Endothelial cell of umbilical vein (primary cell): ENCODE measurements at regions not wholly inside any gene's neighbourhood (a gene's known extent, or its start where the extent isn't known, plus 50 kb on each side); places are given as distances from the start of the nearest gene placed in this dataset.

Experiments used
- BruUV-seq: library from RNA; stranded (reverse); fragments of 400-500 nt; replicated peaks from 2 replicates; lab custom pipeline; 2021; lab: Mats Ljungman, UMichigan
- CTCF ChIA-PET: fragments of 300-600, 350-600 bp; sonication (Branson Sonifier 250); formaldehyde crosslinking; loops from one replicate; lab custom pipeline; 2021; ENCODE audit warnings: antibody characterized with exemption, inconsistent platforms; lab: Charles Lee
- POLR2A ChIA-PET: fragments of 300-600, 350-600 bp; sonication (Branson Sonifier 250); formaldehyde crosslinking; loops from one replicate; lab custom pipeline; 2021; ENCODE audit warnings: antibody characterized with exemption, inconsistent platforms; lab: Charles Lee
- DNase-seq: peaks from one replicate; pipeline ENCODE4 v3.0.0-alpha.2; 2011; ENCODE audit warnings: low read depth, low spot score
- FAIRE-seq: peaks from 2 replicates; lab custom pipeline; 2011; peaks lifted over from hg19 to GRCh38; lab: Jason Lieb, UNC
- H2AFZ ChIP-seq: 2 replicates; pipeline ENCODE4 v1.6.0; 2012; ENCODE audit warnings: low read depth, low read length, control low read depth, inconsistent platforms
- H3K27ac ChIP-seq: 2 replicates; pipeline ENCODE4 v1.5.1; 2011; ENCODE audit warnings: low read depth, mild to moderate bottlenecking, control low read depth, low read length, moderate library complexity; ENCODE audit not compliant: insufficient read depth
- H3K27me3 ChIP-seq, 2 experiments: 2 replicates each; pipeline versions ENCODE4 v1.6.0 to v1.6.1; 2011; ENCODE audit warnings: low read length in 2 of 2, mixed read lengths in 1 of 2; ENCODE audit not compliant: control insufficient read depth in 2 of 2, insufficient read depth in 2 of 2
- H3K36me3 ChIP-seq, 2 experiments: 2 replicates in 1 of 2; 3 replicates in 1 of 2; pipeline ENCODE4 v1.5.1; 2011; ENCODE audit warnings: low read length in 2 of 2, mild to moderate bottlenecking in 1 of 2, moderate library complexity in 1 of 2; ENCODE audit not compliant: control insufficient read depth in 2 of 2, insufficient read depth in 2 of 2; ENCODE audit errors: extremely low read depth in 1 of 2
- H3K4me1 ChIP-seq: 3 replicates; pipeline ENCODE4 v1.5.1; 2011; ENCODE audit warnings: mild to moderate bottlenecking, low read length; ENCODE audit not compliant: control insufficient read depth, insufficient read depth; ENCODE audit errors: extremely low read depth
- H3K4me2 ChIP-seq: 2 replicates; pipeline ENCODE4 v1.6.1; 2011; ENCODE audit warnings: low read length, control low read depth, mixed read lengths; ENCODE audit not compliant: insufficient read depth
- H3K4me3 ChIP-seq, 3 experiments: fragments of 200-600 bp in 1 of 3; sonication (generic), shearing (Covaris generic) in 1 of 3; replicated peaks in 1 of 3; 2 replicates each; pipeline ENCODE4 v1.5.1; 2011 to 2016; ENCODE audit warnings: control low read depth in 3 of 3, low read length in 3 of 3, mild to moderate bottlenecking in 2 of 3, inconsistent platforms in 1 of 3, low read depth in 1 of 3, moderate library complexity in 1 of 3; ENCODE audit not compliant: insufficient read depth in 1 of 3
- H3K79me2 ChIP-seq: 2 replicates; pipeline ENCODE4 v1.6.0; 2012; ENCODE audit warnings: low read length, inconsistent platforms; ENCODE audit not compliant: control insufficient read depth, insufficient read depth
- H3K9ac ChIP-seq: replicated peaks from 2 replicates; pipeline ENCODE3; 2011; ENCODE audit warnings: low read length, control low read depth; ENCODE audit not compliant: insufficient read depth; ENCODE audit errors: extremely low read depth
- H3K9me1 ChIP-seq: replicated peaks from 3 replicates; pipeline ENCODE4 v1.6.0; 2011; ENCODE audit warnings: mild to moderate bottlenecking, low read length; ENCODE audit not compliant: control insufficient read depth, insufficient read depth; ENCODE audit errors: extremely low read depth
- H3K9me3 ChIP-seq: replicated peaks from 2 replicates; pipeline ENCODE4 v1.5.1; 2012; ENCODE audit warnings: low read length, inconsistent platforms; ENCODE audit not compliant: control insufficient read depth, insufficient read depth
- H4K20me1 ChIP-seq: replicated peaks from 2 replicates; pipeline ENCODE3; 2011; ENCODE audit warnings: mild to moderate bottlenecking, low read length; ENCODE audit not compliant: control insufficient read depth, insufficient read depth; ENCODE audit errors: extremely low read depth
- EZH2 ChIP-seq: IDR thresholded peaks from 2 replicates; pipeline ENCODE4 v1.6.1; 2012; ENCODE audit warnings: borderline replicate concordance, low read depth, mild to moderate bottlenecking, moderate library complexity, low read length, inconsistent platforms; ENCODE audit not compliant: severe bottlenecking
- FOS ChIP-seq: IDR thresholded peaks from 2 replicates; pipeline ENCODE4 v1.6.1; 2011; ENCODE audit warnings: mild to moderate bottlenecking, low read length, moderate library complexity, borderline replicate concordance; ENCODE audit not compliant: insufficient read depth
- GATA2 ChIP-seq: IDR thresholded peaks from 2 replicates; pipeline ENCODE4 v1.7.0; 2011; ENCODE audit warnings: low read depth, mild to moderate bottlenecking, moderate library complexity, mixed read lengths, low read length; ENCODE audit not compliant: insufficient read length, insufficient read depth
- JUN ChIP-seq: IDR thresholded peaks from 2 replicates; pipeline ENCODE4 v1.6.1; 2011; ENCODE audit warnings: borderline replicate concordance, low read depth; ENCODE audit not compliant: insufficient read length, insufficient read depth
- MAX ChIP-seq: IDR thresholded peaks from 2 replicates; pipeline ENCODE4 v1.6.1; 2011; ENCODE audit not compliant: insufficient read depth, insufficient read length
- MYC ChIP-seq: IDR thresholded peaks from one replicate; pipeline ENCODE4 v1.6.1; 2011; ENCODE audit warnings: mild to moderate bottlenecking, low read depth, low read length
- POLR2A ChIP-seq: IDR thresholded peaks from 2 replicates; pipeline ENCODE4 v1.6.1; 2012; ENCODE audit warnings: low read depth, mild to moderate bottlenecking, control low read depth, low read length
- POLR2AphosphoS5 ChIP-seq: IDR thresholded peaks from 2 replicates; pipeline ENCODE4 v1.6.1; 2012; ENCODE audit warnings: low read depth, mild to moderate bottlenecking, control low read depth, low read length, moderate library complexity; ENCODE audit not compliant: insufficient read depth
- dilution Hi-C: fragments of 300-500 bp; cut with MboI; formaldehyde crosslinking; loops from one replicate; pipeline ENCODE4 v1.15.0; 2019; ENCODE audit warnings: low sequenced_read_pairs; ENCODE audit not compliant: extremely low pct_ligation_motif_present
- intact Hi-C: fragments of 100-400 bp; cut with micrococcal nuclease; formaldehyde crosslinking; loops from one replicate; pipeline ENCODE4 v1.10.0; 2022
- TF ChIP-seq, protein P1 (sequence below), 2 donors: IDR thresholded peaks; 1 replicate in 1 of 2; 2 replicates in 1 of 2; pipeline ENCODE4 v1.5.1; 2011; ENCODE audit warnings: low read length in 2 of 2, mild to moderate bottlenecking in 2 of 2, moderate library complexity in 2 of 2, control low read depth in 1 of 2, inconsistent platforms in 1 of 2, low read depth in 1 of 2; ENCODE audit not compliant: insufficient read depth in 1 of 2; ENCODE audit errors: extremely low read depth in 1 of 2

GRCh38 chr19:31002518-31003244 lies 346.6 kb downstream of the TSHZ3 start:
- CTCF ChIA-PET: no interaction called here
- no peak overlapping the region for H2AFZ ChIP-seq
- no TSS peak for BruUV-seq

DNA sequence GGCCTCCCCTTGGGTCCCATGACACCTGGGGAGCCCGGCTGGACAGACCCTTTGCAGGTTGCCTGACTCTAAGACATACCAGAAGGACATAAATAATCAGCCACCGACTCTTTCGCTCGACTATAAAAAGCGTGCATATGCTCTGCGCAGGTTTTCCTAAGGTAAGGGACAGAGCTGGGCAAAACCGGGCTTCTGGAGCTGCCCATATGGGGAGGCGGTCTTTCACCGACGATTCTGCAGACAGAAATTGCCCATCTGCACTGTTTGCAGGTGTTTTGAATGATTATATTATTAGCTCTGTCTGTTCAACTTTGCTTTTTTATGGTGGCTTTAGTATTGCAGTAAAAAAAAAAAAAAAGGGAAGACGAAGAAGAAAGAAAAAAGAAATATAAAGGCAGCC lies 347.2 kb downstream of the TSHZ3 start:
- Histone ChIP-seq H3K27ac (no peak overlapping the region), H3K79me2 (no peaks in the 10 kb centered on the region), H3K9me1 (no peaks in the 10 kb centered on the region), H3K4me3 (no peak overlapping the region), H3K27me3 (no peaks in the 10 kb centered on the region), H3K9me3 (peaks cover 3% of the 10 kb centered on the region), H3K4me1 (no peaks in the 10 kb centered on the region), H4K20me1 (no peaks in the 10 kb centered on the region), H2AFZ (no peak overlapping the region), H3K36me3 (no peaks in the 10 kb centered on the region), H3K4me2 (no peak overlapping the region), H3K9ac (no peak overlapping the region)
- DNase-seq (no peak), FAIRE-seq (no peak)
- BruUV-seq: no TSS peak
- TF ChIP-seq, protein P1, sequence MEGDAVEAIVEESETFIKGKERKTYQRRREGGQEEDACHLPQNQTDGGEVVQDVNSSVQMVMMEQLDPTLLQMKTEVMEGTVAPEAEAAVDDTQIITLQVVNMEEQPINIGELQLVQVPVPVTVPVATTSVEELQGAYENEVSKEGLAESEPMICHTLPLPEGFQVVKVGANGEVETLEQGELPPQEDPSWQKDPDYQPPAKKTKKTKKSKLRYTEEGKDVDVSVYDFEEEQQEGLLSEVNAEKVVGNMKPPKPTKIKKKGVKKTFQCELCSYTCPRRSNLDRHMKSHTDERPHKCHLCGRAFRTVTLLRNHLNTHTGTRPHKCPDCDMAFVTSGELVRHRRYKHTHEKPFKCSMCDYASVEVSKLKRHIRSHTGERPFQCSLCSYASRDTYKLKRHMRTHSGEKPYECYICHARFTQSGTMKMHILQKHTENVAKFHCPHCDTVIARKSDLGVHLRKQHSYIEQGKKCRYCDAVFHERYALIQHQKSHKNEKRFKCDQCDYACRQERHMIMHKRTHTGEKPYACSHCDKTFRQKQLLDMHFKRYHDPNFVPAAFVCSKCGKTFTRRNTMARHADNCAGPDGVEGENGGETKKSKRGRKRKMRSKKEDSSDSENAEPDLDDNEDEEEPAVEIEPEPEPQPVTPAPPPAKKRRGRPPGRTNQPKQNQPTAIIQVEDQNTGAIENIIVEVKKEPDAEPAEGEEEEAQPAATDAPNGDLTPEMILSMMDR (IDR thresholded peaks at IDR 0.05; ENCODE audit: extremely low read depth in 1 of 2, insufficient read depth in 1 of 2, low read depth in 1 of 2, low read length in 2 of 2): no peak
- no peak for TF ChIP-seq MAX
- no peak for TF ChIP-seq FOS
- no peak for TF ChIP-seq MYC
- TF ChIP-seq EZH2: no peak
- no peak for TF ChIP-seq POLR2A
- no peak for TF ChIP-seq GATA2
- no peak for TF ChIP-seq POLR2AphosphoS5
- TF ChIP-seq JUN: no peak
- CTCF ChIA-PET: no interaction called here
- dilution Hi-C loops: no loop called here
- POLR2A ChIA-PET: no interaction called here
- intact Hi-C loops: no loop called here

More at GRCh38 chr19:31002518-31003244, 346.6 kb downstream of the TSHZ3 start:
- no peak overlapping the region for H3K4me3 ChIP-seq
- no peak for FAIRE-seq
- no peaks in the 10 kb centered on the region for H3K36me3 ChIP-seq
- H3K9ac ChIP-seq: no peak overlapping the region
- H3K9me3 ChIP-seq: peaks cover 3% of the 10 kb centered on the region
- intact Hi-C loops: no loop called here
- DNase-seq: no peak
- H3K4me1 ChIP-seq: no peaks in the 10 kb centered on the region
- TF ChIP-seq MAX (no peak), MYC (no peak), GATA2 (no peak)
- POLR2A ChIA-PET: no interaction called here
- no peaks in the 10 kb centered on the region for H3K9me1 ChIP-seq
- H3K4me2 ChIP-seq: no peak overlapping the region
- H3K27me3 ChIP-seq: no peaks in the 10 kb centered on the region
- H3K27ac ChIP-seq: no peak overlapping the region
- no peaks in the 10 kb centered on the region for H3K79me2 ChIP-seq
- dilution Hi-C loops: no loop called here
- H4K20me1 ChIP-seq: no peaks in the 10 kb centered on the region
